GM06990 (cell line): ENCODE measurements at regions not wholly inside any gene's neighbourhood (a gene's known extent, or its start where the extent isn't known, plus 50 kb on each side); places are given as distances from the start of the nearest gene placed in this dataset.

Experiments used
- DNase-seq: peaks from one replicate; pipeline ENCODE4 v3.0.0-alpha.2; 2011; ENCODE audit not compliant: insufficient read length; ENCODE audit errors: extremely low read depth
- H3K27me3 ChIP-seq: replicated peaks from 2 replicates; pipeline ENCODE4 v1.6.0; 2011; ENCODE audit warnings: low read length; ENCODE audit not compliant: control insufficient read depth, insufficient read depth
- H3K36me3 ChIP-seq: 2 replicates; pipeline ENCODE4 v1.5.1; 2011; ENCODE audit warnings: low read length; ENCODE audit not compliant: control insufficient read depth, insufficient read depth
- H3K4me3 ChIP-seq: replicated peaks from 2 replicates; pipeline ENCODE4 v1.5.1; 2011; ENCODE audit warnings: low read depth, mild to moderate bottlenecking, control low read depth, low read length
- TF ChIP-seq, protein P1 (sequence below): IDR thresholded peaks from 2 replicates; pipeline ENCODE4 v1.5.1; 2011; ENCODE audit warnings: low read length, control low read depth, mild to moderate bottlenecking, inconsistent platforms; ENCODE audit not compliant: insufficient read depth, poor library complexity, severe bottlenecking

DNA sequence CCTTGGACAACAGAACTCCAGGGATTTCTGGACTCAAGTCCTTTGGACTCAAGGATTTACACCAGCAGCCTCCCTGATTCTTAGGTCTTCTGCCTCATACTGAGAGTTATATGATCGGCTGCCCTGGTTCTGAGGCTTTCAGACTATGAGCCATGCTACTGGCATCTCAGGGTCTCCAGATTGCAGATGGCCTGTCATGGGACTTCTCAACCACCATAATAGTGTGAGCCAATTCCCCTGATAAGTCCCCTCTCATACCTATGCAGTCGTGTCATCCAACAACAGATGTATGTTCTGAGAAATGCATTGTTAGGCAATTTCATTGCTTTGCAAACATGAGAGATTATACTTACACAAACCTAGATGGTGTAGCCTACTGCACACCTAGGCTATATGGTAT, 61.4 kb upstream of the MSTN start:
- no peak for DNase-seq
- TF ChIP-seq, protein P1, sequence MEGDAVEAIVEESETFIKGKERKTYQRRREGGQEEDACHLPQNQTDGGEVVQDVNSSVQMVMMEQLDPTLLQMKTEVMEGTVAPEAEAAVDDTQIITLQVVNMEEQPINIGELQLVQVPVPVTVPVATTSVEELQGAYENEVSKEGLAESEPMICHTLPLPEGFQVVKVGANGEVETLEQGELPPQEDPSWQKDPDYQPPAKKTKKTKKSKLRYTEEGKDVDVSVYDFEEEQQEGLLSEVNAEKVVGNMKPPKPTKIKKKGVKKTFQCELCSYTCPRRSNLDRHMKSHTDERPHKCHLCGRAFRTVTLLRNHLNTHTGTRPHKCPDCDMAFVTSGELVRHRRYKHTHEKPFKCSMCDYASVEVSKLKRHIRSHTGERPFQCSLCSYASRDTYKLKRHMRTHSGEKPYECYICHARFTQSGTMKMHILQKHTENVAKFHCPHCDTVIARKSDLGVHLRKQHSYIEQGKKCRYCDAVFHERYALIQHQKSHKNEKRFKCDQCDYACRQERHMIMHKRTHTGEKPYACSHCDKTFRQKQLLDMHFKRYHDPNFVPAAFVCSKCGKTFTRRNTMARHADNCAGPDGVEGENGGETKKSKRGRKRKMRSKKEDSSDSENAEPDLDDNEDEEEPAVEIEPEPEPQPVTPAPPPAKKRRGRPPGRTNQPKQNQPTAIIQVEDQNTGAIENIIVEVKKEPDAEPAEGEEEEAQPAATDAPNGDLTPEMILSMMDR = no peak
- no peak overlapping the region for H3K4me3 ChIP-seq
- no peaks in the 10 kb centered on the region for H3K27me3 ChIP-seq
- no peaks in the 10 kb centered on the region for H3K36me3 ChIP-seq

DNA sequence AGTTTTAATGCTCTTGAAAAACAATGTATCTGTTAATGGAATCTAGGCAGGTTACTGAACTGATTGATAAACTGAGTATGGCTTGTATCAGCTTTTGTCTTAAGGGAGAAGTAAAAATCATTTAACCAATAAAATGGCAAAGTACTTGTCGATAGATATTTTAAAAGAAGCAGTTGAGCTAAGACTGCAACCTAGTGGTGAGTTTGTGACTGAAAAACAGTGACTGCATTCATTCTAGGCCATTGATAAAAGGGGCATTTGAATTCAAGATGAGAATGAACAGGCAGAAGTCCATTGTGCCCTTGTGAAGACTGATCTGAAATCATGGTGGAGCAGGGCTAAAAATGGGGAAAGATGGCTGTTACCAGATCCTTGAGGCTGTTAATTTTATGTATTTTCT, 59.4 kb upstream of the MSTN start:
- Histone ChIP-seq H3K4me3 (no peak overlapping the region), H3K36me3 (no peaks in the 10 kb centered on the region), H3K27me3 (no peaks in the 10 kb centered on the region)
- TF ChIP-seq, protein P1 = peak; percentile 38
- DNase-seq = peak; percentile 27

DNA sequence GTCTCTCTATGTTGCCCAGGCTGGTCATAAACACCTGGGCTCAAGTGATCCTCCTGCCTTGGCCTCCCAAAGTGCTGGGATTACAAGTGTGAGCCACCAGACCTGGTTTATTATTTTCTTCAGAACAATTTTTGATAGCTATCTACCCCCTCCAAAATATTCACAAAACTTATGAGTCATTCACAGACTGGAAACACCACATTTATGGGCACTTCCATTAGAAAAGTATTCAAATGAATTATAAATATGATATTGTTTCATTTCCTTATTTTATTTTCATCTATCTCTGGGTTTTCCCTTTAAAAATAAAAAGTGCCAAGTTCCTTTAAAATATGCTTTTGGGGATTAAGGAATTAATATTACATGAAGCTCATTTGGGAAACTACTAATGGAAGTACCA, 58.8 kb upstream of the MSTN start:
- DNase-seq = no peak
- no peaks in the 10 kb centered on the region for H3K36me3 ChIP-seq
- TF ChIP-seq, protein P1 = no peak
- H3K27me3 ChIP-seq = no peaks in the 10 kb centered on the region
- no peak overlapping the region for H3K4me3 ChIP-seq

DNA sequence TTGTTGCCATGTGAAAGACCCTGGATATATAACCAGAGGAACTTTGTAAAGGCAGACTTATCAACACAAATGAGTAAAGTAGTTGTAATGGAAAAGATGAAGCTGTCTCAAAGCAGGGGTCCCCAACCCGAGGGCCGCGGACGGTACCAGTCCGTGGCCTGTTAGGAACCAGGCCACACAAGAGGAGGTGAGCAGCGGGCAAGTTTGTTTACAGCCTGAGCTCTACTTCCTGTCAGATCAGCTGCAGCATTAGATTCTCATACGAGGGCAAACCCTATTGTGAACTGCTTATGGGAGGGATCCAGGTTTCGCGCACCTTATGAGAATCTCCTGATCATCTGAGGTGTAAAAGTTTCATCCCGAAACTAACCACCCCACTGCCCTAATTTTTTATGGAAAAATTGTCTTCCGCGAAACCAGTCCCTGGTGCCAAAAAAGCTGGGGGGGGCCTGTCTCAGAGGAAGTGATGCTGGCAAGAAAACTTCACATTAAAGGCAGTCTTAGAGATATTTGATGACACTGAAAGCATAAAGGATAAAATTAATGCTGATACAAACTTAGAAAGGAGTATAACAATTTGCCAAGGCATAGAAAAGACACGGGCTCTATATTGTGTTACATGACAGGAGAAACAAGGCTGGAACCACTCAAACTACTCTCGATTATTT, 57.5 kb upstream of the MSTN start:
- Histone ChIP-seq H3K27me3 (no peaks in the 10 kb centered on the region), H3K4me3 (no peak overlapping the region), H3K36me3 (no peaks in the 10 kb centered on the region)
- TF ChIP-seq, protein P1 = no peak
- no peak for DNase-seq

DNA sequence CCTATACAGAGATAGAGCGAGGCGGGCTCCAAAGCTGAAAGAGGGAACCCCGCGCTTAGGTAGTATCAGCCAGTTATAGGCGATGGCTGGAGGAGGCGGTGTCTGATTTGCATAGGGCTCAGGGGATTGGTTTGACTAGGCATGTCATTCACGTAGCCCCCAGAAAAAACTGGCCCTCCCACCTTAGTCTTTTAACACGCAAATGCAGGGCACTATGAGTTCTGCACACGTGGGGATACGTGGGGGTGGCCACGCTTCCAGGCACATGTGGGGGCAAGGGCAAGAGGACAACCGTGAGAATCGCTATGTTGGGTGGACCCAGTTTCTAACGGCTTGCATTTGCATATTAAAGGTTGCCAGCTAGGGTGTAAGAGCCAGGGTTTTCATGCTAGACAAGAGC, 56.7 kb upstream of the MSTN start:
- DNase-seq = no peak
- TF ChIP-seq, protein P1 = no peak
- Histone ChIP-seq H3K36me3 (no peaks in the 10 kb centered on the region), H3K4me3 (no peak overlapping the region), H3K27me3 (no peaks in the 10 kb centered on the region)

DNA sequence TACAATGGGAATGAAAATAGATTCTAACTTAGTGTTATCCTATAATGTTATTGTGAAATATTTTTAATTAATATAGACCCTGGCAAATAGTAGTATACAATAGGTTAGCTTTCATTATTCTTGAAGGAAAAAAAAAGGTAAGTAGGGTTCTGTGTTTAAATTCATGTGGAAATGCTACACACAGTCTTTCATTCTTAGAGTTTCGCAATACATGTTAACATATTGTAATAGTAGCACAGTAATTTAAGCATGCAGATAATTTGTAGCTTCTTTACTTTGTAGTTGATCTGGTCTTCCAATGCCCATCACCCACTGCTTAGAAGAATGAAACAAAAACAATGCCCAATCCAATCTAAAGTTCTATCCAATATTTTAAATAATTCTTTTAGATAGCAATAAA, 54.8 kb upstream of the MSTN start:
- no peak for DNase-seq
- TF ChIP-seq, protein P1 = no peak

More for the DNA sequence above, 54.8 kb upstream of the MSTN start:
- Histone ChIP-seq H3K4me3 (no peak overlapping the region), H3K27me3 (no peaks in the 10 kb centered on the region), H3K36me3 (no peaks in the 10 kb centered on the region)
